GM12801 (cell line): ENCODE measurements at regions not wholly inside any gene's neighbourhood (a gene's known extent, or its start where the extent isn't known, plus 50 kb on each side); places are given as distances from the start of the nearest gene placed in this dataset.

Source experiments
- CTCF ChIP-seq: IDR thresholded peaks from one replicate; pipeline ENCODE4 v1.5.1; 2011; ENCODE audit warnings: control low read depth; ENCODE audit not compliant: insufficient read length; ENCODE audit errors: extremely low read depth

- no peak for TF ChIP-seq CTCF
These were observed 67.6 kb upstream of the NFE2L3 start for GRCh38 chr7:26084418-26084817.

- TF ChIP-seq CTCF, result no peak
These were observed 66.2 kb upstream of the NFE2L3 start for GRCh38 chr7:26085771-26086170.

- no peak for TF ChIP-seq CTCF
These were observed 64.5 kb upstream of the NFE2L3 start for GRCh38 chr7:26087321-26088091.

GRCh38 chr7:26090927-26091519, 61.0 kb upstream of the NFE2L3 start:
- no peak for TF ChIP-seq CTCF

GRCh38 chr7:26091933-26092332, 60.1 kb upstream of the NFE2L3 start:
- no peak for TF ChIP-seq CTCF

- TF ChIP-seq CTCF, result no peak
These were observed 59.0 kb upstream of the NFE2L3 start for GRCh38 chr7:26093023-26093422.

GRCh38 chr7:26096136-26096535, 55.9 kb upstream of the NFE2L3 start:
- TF ChIP-seq CTCF, result no peak
